ENCODE measurements at regions not wholly inside any gene's neighbourhood (a gene's known extent, or its start where the extent isn't known, plus 50 kb on each side); places are given as distances from the start of the nearest gene placed in this dataset.

DNA sequence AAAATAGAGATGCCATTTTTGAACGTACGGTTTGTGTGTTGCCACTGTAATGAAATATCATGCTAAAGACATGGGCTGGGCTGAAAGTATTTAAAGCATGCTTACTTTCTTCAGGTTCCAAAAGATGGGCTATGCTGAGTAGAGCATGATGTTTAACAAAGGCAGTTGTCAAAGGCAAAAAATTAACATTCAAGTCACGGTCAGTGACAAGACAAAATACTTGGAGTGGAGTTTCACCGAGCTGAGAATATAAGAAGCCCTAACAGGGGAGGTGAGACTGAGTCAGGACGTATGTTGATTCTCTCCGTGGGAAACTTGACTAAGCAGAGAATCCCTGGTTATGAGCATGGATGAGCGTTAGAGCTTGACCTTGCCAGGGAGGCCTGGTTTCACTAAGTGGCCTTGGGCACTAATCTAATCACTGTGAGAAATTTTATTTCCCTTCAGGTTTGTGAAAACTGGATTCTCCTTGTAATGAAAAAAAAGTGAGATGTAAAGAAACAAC, 218.2 kb upstream of the ADAMTS9 start:
- DNase-seq: no peak

DNA sequence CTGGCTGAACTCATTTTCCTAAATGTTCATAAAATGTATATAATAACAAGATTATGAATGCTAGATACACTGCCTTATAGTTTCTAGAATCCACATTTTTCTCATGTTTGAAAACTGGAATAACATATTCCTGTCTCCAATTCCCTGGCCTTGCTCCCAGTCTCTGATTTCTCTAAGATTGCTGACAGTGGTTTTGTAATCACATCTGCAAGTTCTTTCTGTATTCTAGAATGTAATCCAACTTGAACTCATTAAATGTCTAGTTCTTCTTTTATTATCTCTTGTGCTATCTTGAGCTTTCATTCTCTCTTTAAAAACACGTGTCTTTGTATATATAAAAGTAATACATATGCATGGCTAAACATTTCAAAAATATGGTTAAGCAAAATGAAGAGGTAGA, 215.2 kb upstream of the ADAMTS9 start:
- DNase-seq: no peak

DNA sequence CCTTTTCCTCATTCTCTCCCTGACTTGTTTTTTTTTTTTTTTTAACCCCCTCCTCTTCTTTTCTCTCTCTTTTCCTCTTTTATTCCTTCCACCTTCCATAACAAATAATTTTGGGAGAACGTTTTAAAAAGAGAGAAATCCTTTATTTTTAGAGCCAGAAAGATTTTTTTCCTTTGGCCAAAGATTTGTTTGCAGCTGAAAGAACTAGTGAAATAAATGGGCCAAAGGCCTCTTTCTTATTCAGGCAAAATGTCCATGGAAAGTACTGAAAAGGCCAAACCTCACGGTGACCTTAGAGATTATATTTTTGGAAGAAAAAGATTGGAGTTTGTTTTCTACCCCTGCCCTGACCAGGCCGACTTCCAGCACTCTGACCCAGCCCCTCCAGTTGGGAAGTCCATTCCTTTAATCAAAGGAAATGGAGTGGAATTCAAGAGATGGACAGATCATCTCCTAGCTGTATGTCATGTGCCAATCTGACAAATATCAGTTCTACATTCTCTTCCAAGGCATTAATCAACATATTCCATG, 214.3 kb upstream of the ADAMTS9 start:
- no peak for DNase-seq

- no peak for DNase-seq
Measured at GRCh38 chr3:64901522-64901885, 213.7 kb upstream of the ADAMTS9 start.

- no peak for DNase-seq
Measured at GRCh38 chr3:64900617-64901521, 213.1 kb upstream of the ADAMTS9 start.

GRCh38 chr3:64900156-64900555, 212.4 kb upstream of the ADAMTS9 start:
- no peak for DNase-seq

GRCh38 chr3:64898941-64899340, 211.1 kb upstream of the ADAMTS9 start:
- no peak for DNase-seq

GRCh38 chr3:64895991-64896895, 208.4 kb upstream of the ADAMTS9 start:
- DNase-seq: no peak

DNA sequence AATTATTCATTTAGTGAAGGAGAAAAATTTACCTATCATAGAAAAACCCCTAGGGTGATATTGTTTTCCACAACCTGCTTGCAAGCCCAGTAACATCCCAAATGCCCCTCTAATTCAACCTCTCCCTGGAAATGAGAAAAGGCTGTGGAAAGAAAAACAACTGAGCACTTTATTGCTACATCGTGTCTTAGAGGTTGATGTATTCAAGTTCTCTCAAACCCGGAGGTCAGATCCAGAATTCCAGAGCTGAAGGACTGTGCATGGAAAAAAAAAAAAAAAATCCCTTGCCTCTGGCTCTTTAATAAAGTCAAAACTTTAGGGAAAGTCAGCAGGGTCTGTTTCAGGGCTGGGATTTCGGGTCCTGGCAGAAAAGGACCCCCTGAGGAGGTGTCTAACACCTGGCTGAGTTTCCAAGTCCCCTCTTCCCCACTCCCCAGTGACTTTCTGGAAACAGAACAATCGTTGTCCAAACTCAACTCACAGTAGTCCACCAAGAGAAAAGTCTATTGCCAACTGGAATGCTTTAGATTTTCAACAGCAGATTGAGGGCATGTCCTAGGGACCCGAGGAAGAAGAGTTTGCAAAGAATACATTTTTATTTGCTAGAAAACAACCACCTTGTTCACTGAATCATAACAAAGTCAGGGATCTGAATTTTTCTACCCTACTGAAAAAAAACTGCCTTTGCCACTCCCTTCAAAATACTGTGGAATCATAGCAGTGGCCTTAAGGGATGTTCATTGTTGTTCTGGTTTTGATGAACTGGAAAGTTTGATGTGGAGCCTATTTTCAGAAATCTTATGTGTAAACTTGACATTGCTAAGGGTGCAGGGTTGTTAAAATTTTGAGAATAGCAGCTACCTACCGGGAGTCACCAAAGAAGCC, 207.5 kb upstream of the ADAMTS9 start:
- DNase-seq: no peak

DNA sequence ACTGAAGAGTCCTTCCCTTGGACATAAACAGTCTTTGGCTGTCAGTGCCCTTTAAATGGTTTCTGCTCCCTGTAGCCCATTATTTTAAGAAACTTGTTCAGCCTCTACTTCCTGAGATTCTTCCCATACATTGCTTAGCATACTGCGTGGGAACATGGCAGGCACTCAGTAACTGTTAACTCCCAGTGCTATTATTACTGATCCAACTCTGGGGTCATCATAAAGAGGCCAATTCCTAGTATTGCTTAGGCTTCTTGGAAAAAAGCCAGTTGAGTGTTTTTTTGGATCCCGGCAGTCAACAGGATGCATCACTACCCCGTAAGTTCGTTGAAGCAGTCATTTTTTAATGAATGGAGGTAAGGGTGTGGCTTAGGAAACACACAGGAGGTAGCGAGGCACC, 206.2 kb upstream of the ADAMTS9 start:
- no peak for DNase-seq

- DNase-seq: no peak
Measured at GRCh38 chr3:64892671-64893309, 205.0 kb upstream of the ADAMTS9 start.

- DNase-seq: no peak
Measured at GRCh38 chr3:64891021-64891420, 203.2 kb upstream of the ADAMTS9 start.

DNA sequence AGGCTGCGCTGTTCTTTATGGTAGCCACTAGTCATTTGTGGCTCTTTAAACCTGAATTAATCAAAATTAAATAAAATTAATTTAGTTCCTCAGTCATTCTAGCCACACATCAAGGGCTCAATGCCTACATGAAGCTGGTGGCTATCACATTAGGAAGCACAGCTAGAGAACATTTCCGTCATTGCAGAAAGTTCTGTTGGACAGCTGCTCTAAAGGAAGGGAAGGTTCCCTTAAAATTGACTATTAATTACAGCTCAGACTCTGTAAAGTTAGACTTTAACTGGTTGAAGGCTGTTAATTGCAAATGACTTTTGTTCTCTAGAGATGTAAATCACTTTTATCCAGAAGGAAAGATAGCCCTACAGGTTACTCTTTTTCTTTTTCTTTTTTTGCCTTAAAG, 202.7 kb upstream of the ADAMTS9 start:
- no peak for DNase-seq

- no peak for DNase-seq
Measured at GRCh38 chr3:64890006-64890405, 202.2 kb upstream of the ADAMTS9 start.

DNA sequence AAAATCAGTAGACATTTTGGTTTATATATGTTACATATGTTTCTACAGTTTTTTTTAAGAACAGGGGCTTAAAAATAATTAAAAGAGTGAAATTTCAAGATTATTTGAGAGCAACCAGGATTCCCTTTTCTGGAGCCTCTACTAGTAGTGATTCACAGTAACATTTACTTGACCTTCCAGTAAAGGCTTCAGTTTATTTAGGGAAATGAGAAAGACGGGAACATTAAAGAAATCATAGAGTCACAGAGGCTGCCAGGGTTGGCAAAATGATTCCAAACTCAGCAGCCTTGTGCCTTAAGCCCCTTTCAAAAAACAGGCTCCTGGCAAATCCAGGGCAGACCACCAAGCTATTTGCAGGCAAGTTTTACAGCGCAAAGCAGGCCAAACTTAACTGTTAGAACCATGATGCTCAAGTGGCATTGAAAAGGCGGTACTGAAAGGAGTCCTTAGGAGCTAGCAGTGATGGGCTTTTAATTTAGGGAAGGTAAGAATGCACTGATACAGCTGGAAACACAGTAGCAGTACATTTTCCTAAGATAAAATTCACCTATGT, 201.1 kb upstream of the ADAMTS9 start:
- DNase-seq: no peak

GRCh38 chr3:64888165-64888564, 200.4 kb upstream of the ADAMTS9 start:
- DNase-seq: peak; percentile 1

DNA sequence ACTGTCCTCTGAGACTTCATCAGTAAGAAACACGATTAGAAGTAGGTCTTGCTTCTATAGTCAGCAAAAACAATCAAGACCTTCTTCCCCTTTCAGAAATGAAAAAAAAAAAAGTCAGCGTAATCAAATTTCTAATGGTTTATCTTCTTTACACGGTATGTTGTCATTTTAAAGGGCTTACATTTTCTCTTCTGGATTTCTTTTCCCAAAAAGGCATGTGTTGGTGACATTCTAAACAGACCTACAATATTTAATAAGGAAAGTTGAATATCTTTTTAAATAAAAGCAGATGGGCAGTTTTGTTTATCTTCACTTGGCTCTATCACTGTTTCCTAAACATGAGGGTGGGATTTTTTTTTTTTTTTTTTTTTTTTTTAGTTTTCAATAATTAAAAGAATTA, 197.3 kb upstream of the ADAMTS9 start:
- DNase-seq: no peak

DNA sequence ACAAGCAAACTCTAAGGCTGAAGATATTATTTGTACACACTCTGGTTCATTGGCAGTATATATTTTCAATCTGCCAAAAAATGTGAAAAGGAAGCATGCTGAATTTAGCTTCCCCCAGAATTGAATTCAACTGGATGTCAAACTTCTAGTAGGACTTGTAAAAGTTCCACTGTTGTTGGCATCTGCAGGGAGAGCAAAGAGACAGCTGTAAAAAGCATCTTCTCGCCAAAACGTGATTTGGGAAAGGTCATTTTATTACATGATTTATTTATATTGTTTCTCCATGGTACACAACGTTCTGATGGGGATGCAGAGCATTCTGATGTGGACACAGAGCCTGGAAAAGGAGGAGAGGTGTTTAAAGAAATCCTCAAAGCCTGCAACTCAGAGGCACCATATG, 196.7 kb upstream of the ADAMTS9 start:
- DNase-seq: no peak

- DNase-seq: no peak
Measured at GRCh38 chr3:64880916-64881315, 193.1 kb upstream of the ADAMTS9 start.

DNA sequence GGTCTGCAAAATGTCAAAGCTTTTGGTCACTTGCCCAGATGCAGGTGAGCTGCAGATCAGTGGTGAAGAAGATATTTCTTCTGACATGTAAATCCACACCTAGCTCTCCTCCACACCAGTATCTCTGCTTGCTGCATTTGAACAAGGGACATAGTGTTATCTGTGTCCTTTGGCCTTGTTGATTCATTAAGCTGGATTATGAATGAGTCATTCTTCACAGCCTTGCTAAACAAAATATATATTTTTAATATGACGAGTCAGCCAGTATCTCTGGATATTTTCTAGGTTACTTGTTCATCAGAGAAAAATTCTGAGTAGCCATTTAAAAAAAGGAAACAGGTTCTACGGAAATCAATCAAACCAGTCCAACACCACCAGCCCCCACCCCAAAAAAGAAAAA, 190.6 kb upstream of the ADAMTS9 start:
- no peak for DNase-seq

GRCh38 chr3:64873400-64873799, 185.6 kb upstream of the ADAMTS9 start:
- DNase-seq: no peak

- no peak for DNase-seq
Measured at GRCh38 chr3:64872345-64872744, 184.5 kb upstream of the ADAMTS9 start.

All from MV-4-11 (cell line).